HG03521 (cell line): ENCODE measurements at regions not wholly inside any gene's neighbourhood (a gene's known extent, or its start where the extent isn't known, plus 50 kb on each side); places are given as distances from the start of the nearest gene placed in this dataset.
"Not testable (repeated sequence)": the region's sequence is repeated elsewhere in the genome, so short reads cannot be mapped to it uniquely, and the experiment has no call there.

Source experiments
- ATAC-seq: cut with Tn5 transposase; IDR thresholded peaks from one replicate; pipeline ENCODE4 v1.9.1; 2021; ENCODE audit warnings: mild to moderate bottlenecking, moderate library complexity; ENCODE audit not compliant: unreplicated experiment

DNA sequence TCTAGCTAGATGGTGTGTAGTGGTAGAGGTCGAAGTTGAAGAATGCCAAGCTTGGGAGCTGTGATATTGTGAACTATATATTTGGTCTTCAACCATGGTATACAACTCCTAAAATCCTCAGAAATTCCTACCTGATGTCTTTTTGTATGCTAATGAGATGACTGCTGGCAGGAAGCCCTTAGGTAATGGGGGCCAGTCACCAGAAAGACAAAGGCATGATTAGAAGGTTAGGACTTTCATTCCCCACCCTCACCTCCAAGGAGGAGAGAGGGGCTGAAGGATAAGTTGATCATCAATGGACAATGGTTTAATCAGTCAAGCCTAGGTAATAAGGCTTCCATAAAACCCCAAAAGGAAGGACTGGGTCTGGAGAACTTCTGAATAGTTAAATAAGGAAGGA, 285.7 kb upstream of the POU5F2 start:
- ATAC-seq: no peak

DNA sequence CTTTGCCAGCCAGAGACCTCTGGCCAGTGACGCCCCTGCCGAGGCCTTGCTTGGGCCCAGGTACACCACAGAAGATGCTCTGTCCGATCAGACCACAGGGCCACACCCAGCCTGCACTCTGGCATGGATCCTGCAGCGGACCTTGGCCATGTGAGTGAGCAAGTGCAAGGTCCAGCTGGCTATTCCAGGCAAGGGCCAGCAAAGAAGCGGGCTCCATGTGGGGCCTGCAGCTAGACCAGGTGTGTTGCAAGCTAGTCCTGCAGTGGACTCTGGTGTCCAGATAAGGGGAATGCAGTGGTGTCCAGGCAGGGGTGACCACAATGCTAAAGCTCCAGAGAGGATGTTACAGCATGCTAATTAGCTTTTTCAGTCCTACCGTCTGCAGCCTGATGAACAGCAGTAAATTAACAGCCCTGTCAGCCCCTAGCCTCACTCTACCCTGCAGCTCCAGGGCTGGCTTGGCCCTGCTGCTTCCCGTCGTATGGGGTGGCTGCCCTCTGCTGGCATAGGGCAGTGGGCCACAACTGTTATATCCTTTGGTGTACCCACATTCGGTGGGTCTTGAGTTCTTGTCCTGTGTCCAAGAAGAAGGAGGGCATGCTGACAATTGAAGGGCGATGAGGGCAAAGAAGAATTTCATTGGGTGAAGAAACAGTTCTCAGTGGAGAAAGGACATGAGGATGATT, 284.5 kb upstream of the POU5F2 start:
- no peak for ATAC-seq

DNA sequence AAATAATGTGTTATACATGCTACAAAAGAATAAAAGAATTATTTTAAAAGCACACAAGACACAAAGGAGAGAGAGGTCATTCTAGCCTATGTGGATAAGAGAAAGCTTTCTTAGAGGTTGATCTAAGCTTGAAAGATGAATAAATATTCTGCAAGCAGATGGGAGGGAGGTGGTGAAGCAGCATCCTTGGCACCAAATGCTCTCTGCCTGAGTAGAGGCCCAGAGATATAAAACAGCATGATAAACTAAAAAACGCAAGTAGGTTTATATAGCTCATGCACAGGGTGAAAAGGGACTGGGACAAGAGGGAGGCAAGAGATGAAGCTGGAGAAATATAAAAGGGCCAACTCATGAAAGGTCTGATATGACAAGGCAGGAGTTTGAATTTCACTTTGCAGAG, 283.2 kb upstream of the POU5F2 start:
- ATAC-seq: no peak

DNA sequence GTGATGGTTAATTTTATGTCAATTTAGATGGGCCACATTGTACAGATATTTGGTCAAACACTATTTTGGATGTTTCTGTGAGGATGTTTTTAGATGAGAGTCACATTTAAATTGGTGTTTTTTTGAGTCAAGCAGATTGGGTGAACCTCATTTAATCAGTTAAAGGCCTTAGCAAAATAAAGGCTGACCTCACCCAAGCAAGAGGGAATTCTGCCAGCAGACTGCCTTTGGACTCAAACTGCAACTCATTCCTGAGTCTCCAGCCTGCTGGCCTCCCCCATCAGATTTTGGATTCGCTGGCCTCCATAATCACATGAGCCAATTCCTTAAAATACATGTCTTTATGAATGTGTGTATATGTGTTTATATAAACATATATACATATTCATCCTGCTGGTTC, 282.7 kb upstream of the POU5F2 start:
- no peak for ATAC-seq

DNA sequence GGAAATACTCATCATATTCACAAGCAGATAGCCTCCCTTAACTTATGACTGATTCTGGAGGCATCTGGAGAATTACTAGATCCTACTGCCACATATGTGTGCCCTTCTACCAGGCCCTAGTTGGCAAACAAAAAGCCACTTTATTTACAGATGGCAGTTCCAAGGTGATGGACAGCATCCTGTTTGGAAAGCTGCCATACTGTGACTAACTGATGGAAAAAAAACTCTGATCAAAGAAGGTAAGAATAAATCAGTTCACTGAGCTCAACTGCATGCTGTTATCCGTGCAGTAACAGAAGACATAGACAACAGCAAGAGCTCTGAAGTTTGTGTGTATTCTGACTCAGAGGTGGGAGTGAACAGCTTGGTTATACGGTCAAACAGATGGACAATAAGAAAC, 279.8 kb upstream of the POU5F2 start:
- ATAC-seq: no peak

DNA sequence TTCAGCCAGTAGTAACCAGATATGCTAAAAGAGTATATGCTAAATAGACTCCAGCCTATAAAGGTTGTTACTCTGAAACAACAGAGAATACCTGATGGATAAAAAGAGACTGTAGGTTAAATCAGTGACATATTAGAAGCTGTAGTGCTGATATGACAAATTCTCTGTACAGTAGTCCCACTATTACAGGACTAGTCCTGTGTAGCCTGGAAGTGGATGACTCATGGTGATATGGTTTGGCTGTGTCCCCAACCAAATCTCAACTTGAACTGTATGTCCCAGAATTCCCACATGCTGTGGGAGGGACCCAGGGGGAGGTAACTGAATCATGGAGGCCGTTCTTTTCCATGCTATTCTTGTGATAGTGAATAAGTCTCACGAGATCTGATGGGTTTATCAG, 276.2 kb upstream of the POU5F2 start:
- no peak for ATAC-seq

DNA sequence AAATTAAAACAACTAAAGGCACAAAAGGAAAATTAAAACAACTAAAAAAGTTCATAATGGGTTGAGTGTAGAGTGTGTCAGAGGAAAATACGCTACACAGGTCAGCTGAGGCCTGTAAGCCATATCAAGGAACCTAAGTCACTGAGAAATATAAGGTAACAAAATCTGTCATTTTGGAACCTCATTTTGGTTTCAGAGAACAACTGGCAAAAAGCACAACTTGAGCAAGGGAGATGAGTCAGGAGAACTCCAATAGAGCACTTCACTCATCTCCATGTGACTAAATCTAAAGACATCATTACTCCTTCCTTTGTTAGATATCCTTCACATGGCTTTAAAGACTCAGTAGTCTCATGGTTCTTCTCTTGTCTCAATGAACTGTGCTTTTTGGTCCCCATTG, 269.4 kb upstream of the POU5F2 start:
- ATAC-seq: no peak

DNA sequence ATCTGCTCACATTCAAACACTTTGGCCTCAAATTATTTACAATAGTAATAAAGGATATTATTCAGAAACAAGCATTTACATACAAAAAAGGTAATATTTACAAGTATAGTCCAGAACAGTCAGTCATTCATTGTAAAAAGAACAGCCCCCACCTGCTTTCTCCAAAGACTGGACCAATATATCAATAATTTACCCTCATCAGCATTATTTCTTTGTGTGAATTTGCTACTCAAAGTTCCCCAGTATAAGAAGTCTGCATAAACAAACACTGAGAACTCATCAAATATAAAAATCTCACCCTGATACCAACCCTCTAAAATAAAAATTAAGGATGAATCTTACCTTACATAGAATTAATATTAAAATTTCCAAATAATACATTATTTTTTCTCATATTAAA, 267.8 kb upstream of the POU5F2 start:
- no peak for ATAC-seq

DNA sequence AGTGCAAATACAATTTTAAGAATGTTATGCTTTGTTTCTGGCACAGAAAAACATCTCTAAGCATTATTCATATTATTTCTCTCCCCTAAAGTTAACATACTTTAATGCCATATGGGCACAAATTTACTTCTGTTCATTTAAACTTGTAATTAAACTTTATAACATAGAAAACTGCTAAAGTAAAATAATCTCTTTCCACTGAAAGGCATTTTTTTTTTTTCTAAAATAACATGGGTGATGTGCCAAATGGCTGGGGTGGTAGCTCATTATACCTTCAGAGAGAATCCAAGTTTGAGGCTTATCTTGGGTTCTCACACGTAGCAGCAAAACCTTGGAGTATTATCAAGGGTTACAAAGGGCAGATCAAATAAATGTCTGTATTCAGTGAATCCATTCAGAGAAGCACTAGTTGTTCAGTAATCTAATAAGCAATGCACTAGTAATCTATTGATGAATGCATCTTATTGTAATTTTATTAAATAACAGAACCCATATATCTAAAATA, 257.6 kb upstream of the POU5F2 start:
- no peak for ATAC-seq

DNA sequence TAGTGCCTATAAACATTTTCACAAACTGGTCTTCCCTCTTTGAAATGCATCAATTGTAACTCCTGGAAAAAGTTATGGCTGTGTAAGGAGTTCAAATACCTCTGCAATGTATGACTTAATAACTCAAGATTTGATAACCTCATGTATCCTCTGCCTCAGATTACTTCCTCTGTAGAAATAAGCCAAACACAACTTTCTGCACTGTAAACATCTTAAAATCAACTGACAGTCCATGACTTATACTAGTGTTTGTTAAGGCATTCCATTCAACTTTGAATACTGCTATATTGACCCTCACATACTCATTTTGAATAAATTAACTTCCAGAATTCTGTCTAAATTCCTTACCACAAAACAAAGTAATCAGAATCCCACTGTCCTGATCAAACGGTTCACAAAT, 256.2 kb upstream of the POU5F2 start:
- ATAC-seq: no peak

DNA sequence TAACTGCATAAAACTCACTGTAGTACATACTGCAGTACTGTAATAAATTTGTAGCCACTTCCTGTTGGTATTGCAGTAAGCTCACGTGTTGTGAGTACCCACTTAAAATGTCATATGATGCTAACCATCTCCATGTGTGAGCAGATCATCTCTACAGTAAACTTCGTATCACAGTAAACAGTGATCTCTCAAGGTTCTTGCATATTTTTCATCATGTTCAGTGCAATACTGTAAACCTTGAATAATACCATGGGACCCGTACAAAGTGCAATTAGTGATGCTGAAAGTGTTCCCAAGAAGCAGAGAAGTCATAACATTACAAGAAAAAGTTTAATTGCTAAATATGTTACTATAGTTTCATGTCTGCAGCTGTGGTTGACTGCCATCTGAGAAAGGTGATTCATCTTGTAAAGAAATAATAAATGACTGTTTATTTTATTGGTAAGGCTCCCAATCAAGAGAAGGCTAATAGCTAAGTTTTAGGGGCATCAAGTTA, 253.8 kb upstream of the POU5F2 start:
- ATAC-seq: no peak

DNA sequence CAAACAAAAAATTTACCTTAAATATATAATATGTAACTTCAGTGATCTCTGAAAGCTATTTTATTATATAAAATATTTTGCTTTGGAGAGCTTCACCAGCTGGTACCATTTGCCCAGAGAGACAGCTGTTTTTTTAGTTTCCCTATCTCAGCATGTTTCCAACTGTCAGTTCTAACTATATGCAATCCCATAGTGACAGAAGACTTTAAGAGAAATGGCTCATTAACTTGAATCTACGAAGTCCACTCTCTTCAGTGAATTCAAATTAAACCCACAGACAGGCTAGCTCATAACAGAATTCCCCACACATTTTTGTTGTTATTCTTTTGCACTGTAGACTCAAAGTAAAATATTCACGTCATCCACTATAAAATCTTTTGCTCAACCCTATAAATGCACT, 251.8 kb upstream of the POU5F2 start:
- ATAC-seq: no peak

DNA sequence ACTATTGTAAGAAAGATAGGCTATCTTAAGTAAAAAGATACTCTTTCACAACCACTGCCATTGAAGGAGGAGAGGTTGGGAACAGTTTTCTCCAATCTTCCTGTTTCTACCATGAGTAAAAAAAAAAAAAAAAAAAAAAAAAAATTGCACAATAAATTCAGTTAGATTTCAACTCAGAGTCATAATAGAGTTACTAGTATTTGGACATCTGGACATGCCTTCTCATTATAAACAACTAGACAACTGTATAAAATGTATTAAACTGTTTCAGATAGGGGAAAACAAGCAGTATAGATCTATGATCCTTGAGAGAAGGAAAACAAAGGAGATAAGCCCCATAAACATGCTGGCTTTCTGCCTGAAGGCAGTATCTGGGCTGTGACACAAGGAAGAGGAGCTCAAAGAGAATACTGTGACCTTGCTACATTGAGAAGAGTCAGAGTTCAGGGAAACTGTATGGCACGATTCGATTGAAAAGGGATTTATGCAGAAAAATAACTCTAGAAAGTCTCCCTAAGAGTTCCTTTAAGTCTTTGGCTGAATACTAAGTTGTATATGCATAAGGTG, 249.2 kb upstream of the POU5F2 start:
- ATAC-seq: no peak

DNA sequence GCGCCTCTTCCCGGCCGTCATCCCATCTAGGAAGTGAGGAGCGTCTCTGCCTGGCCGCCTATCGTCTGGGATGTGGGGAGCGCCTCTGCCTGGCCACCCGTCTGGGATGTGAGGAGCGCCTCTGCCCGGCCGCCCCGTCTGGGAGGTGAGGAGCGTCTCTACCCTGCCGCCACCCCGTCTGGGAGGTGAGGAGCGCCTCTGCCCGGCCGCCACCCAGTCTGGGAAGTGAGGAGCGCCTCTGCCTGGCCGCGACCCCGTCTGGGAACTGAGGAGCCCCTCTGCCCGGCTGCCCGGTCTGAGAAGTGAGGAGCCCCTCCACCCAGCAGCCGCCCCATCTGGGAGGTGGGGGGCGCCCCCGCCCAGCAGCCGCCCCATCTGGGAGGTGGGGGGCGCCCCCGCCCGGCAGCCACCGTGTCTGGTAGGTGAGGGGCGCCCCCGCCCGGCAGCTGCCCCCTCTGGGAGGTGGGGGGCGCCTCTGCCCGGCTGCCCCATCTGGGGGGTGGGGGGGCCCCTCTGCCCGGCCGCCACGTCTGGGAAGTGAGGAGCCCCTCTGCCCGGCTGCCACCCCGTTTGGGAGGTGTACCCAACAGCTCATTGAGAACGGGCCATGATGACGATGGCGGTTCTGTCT, 244.7 kb upstream of the POU5F2 start:
- not testable (repeated sequence) for ATAC-seq

DNA sequence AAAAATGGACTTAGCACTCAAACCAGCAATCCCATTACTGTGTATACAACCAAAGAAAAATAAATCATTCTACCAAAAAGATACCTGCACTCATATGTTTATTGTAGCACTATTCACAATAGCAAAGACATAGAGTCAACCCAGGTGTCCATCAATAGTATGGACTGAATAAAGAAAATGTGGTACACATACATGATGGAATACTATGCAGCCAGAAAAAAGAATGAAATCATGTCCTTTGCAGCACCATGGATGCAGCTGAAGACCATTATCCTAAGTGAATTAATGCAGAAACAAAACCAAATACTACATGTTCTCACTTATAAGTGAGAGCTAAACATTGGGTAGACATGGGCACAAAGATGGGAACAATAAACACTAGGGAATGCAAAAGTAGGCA, 236.8 kb upstream of the POU5F2 start:
- no peak for ATAC-seq

DNA sequence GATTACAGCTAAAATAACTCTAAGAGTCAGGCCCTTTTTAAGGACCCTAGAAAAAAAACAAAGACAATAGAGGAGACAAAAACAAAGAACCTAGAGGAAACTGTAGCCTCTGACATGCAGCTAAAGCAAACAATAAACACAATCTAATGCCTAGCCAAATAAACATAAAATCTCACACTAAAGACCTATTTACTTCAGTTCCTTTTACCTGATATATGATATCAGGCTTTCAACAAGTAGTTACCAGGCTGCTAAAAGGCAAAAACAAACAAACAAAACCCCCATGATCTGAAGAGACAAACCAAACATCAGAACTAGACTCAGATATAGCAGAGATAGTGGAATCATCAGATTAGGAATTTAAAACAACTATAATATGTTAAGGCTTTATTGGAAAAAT, 226.5 kb upstream of the POU5F2 start:
- ATAC-seq: no peak

DNA sequence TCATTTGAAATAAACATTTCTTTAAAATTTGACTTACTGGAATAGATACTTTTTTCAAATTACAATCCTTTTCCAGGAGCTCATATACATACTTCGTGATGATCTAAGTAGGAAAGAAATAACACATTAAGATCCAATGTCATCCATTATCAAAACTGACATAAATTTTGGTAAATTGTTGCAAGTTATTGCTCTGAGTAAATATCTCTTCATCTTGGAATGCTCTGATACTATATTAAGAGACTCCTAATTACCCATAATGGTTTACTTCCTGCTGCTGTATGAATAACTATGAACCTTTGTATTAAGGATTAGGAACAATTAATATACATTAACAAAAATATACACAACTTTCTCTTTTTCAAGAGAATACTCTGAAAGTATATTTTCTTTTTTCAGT, 223.0 kb upstream of the POU5F2 start:
- no peak for ATAC-seq

DNA sequence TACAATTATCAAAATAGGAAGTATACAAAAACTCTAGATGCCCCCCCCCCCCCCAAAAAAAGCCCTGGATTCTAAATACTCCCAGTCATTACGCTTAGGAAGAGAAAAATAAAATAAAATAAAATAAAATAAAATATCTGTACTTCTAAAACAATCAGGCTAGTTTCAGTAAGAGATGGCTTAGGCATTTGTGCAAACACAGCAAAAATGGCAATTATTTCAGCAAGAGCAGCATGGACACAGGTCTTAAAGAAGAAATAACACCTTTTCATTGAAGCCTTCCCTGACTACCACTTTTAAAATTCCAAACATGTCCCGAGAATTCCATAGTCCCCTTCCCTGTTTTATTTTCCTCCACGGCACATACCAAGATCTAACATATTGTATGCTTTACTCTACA, 218.6 kb upstream of the POU5F2 start:
- no peak for ATAC-seq

DNA sequence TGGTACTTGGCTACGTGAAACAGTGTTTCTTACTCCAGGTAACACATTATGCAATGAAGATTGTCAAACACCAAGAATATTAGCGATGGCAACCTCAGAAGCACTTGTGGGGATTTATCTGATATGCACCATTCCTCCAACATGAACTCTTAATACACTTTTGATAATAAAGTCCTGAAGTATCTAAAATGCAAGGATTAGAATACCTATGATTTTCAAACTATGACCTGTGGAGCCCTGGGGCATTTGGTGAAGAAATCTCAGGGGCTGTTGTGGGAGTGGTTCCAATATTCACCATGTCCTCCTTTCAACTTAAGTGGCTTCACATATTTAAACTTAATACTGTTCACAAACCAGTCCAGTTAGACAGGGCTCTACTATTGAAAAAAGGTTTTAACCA, 214.6 kb upstream of the POU5F2 start:
- no peak for ATAC-seq

DNA sequence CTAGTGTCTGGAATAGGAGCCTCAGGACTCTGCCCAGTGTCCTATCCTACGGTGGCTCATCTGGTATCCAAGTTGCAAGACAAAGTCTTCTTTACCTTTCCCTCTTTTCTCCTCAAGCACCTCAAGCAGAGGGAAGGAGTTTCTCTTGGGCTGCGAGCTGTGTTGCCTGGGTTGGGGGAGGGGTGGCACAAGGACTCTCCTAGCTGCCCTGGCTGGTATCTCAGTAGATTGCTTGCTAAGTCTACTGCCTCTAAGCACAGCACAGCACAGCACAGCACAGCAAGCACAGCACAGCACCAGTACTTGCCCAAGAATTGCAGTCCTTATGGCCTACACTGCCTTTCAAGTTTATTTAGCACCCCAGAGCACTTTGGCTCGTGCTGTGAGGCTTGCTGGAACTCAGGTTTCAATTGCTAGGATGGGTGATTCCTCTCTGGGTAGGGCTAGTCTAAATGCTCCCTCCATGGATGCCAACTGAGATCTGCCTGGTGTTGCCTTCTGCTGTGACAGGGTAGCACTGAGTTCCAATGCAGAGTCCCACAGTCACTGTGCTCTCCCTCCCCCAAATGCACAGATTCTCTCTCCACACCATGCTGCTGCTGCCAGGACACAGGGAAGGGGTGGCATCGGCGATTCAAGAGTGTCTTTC, 213.1 kb upstream of the POU5F2 start:
- ATAC-seq: no peak

DNA sequence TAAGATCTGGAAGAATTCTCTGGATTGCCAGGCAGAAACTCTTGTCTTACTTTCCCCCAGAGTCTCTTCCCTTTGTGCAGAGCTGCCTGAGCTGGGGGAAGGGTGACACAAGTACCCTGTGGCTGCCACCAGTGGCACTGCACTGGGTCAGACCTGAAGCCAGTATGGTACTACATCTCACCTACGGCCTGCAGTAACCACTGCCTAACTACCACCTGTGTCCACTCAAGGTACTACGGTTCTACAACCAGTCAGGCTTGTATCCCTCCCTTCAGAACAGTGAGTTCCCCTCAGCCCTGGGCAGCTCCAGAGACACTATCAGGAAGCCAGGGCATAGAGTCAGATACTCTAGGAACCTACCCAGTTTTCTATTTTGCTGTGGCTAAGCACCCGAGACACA, 212.0 kb upstream of the POU5F2 start:
- no peak for ATAC-seq

DNA sequence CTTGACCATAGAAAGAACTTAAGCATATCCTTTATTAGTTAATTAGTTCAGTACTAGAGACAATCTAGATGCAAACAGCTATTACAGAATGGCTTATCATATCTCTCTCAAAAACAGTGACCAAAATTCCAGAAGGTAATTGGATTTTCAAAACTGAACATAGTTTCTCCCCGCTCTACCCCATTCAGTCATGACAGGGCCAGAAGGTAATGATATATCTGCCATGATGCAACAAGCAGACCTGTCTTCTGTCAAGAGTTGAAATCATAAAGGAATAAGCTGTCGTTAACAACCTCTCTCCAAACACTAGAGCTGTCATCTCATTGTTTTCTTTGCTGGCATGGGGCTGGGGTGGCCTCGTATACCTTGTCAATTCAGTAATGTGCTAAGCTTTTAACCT, 200.5 kb upstream of the POU5F2 start:
- ATAC-seq: no peak
